Smooth muscle cell (in vitro differentiated cells): ENCODE measurements at regions not wholly inside any gene's neighbourhood (a gene's known extent, or its start where the extent isn't known, plus 50 kb on each side); places are given as distances from the start of the nearest gene placed in this dataset.

Experiments
- DNase-seq: peaks from one replicate; lab custom pipeline; 2025; ENCODE audit not compliant: unreplicated experiment; lab: John Stamatoyannopoulos, UW
- H2AFZ ChIP-seq: fragments of 200-600 bp; sonication (generic); 2 replicates; pipeline ENCODE4 v1.6.0; 2016; ENCODE audit warnings: antibody characterized with exemption, low read depth, mild to moderate bottlenecking
- H3F3A ChIP-seq: fragments of 200-600 bp; sonication (generic); 2 replicates; pipeline ENCODE4 v1.6.0; 2017; ENCODE audit warnings: antibody characterized with exemption, low read depth
- H3K27ac ChIP-seq: fragments of 200-600 bp; sonication (generic); 2 replicates; pipeline ENCODE4 v1.5.1; 2016; ENCODE audit warnings: low read depth, mild to moderate bottlenecking
- H3K27me3 ChIP-seq: fragments of 200-600 bp; sonication (generic); 2 replicates; pipeline ENCODE4 v1.6.1; 2016; ENCODE audit warnings: low read depth, mild to moderate bottlenecking
- H3K36me3 ChIP-seq: fragments of 200-600 bp; sonication (generic); 2 replicates; pipeline ENCODE4 v1.5.1; 2016; ENCODE audit warnings: low read depth
- H3K4me1 ChIP-seq: fragments of 200-600 bp; sonication (generic); 2 replicates; pipeline ENCODE4 v1.5.1; 2016; ENCODE audit warnings: low read depth
- H3K4me2 ChIP-seq: fragments of 200-600 bp; sonication (generic); 2 replicates; pipeline ENCODE4 v1.6.0; 2016; ENCODE audit warnings: mild to moderate bottlenecking
- H3K4me3 ChIP-seq: fragments of 200-600 bp; sonication (generic); 2 replicates; pipeline ENCODE4 v1.5.1; 2016; ENCODE audit warnings: mild to moderate bottlenecking
- H3K79me2 ChIP-seq: fragments of 200-600 bp; sonication (generic); 2 replicates; pipeline ENCODE4 v1.6.0; 2016; ENCODE audit warnings: low read depth, mild to moderate bottlenecking
- H3K9ac ChIP-seq: fragments of 200-600 bp; sonication (generic); 2 replicates; pipeline ENCODE4 v1.6.0; 2016; ENCODE audit warnings: low read depth
- H3K9me3 ChIP-seq: fragments of 200-600 bp; sonication (generic); replicated peaks from 2 replicates; pipeline ENCODE4 v1.5.1; 2016; ENCODE audit warnings: low read depth
- H4K20me1 ChIP-seq: fragments of 200-600 bp; sonication (generic); 2 replicates; pipeline ENCODE4 v1.6.0; 2016; ENCODE audit warnings: low read depth
- CTCF ChIP-seq: fragments of 200-600 bp; sonication (generic); IDR thresholded peaks from 2 replicates; pipeline ENCODE4 v1.5.1; 2017; ENCODE audit warnings: borderline replicate concordance, mild to moderate bottlenecking, antibody characterized with exemption; ENCODE audit not compliant: insufficient read depth, poor library complexity, severe bottlenecking
- WGBS: methylation state at CpG from one replicate; pipeline ENCODE4 v1.1.7; 2016; ENCODE audit warnings: low lambda C conversion rate; 5-methylcytosine and 5-hydroxymethylcytosine counted together

DNA sequence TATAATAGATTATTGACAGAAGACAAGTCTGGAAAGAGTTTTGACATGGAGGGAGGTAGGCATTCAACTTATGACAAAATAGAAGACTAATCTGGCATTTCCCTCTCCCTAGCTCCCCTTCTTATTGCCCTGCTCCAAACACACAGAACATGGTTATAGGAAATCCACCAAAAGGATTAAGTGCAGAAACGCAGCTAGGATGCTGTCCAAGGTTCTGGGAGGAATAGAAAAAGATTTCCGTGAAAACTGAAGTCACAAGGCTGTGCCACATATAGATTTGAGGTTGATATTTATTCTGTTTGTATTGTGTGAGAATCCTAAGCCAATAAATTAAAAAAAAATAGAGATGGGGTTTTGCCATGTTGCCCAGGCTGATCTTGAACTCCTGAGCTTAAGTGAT lies 107.9 kb upstream of the MAP3K7 start:
- H3K27me3 ChIP-seq = no peaks in the 10 kb centered on the region
- H3K36me3 ChIP-seq = no peaks in the 10 kb centered on the region
- no peaks in the 10 kb centered on the region for H4K20me1 ChIP-seq
- DNase-seq = no peak
- H3K9ac ChIP-seq = no peak overlapping the region
- no peak overlapping the region for H3K27ac ChIP-seq
- H2AFZ ChIP-seq = no peak overlapping the region
- H3K4me1 ChIP-seq = no peaks in the 10 kb centered on the region
- no peaks in the 10 kb centered on the region for H3K79me2 ChIP-seq
- no peak overlapping the region for H3K4me3 ChIP-seq
- H3F3A ChIP-seq = no peaks in the 10 kb centered on the region
- TF ChIP-seq CTCF = no peak
- H3K4me2 ChIP-seq = no peak overlapping the region
- 75% methylated on average over 2 of the region's 2 CpGs for WGBS
- H3K9me3 ChIP-seq = no peaks in the 10 kb centered on the region

- Histone ChIP-seq H3K4me3 (no peak overlapping the region), H3K27me3 (no peaks in the 10 kb centered on the region), H3K79me2 (no peaks in the 10 kb centered on the region), H4K20me1 (no peaks in the 10 kb centered on the region), H3K36me3 (no peaks in the 10 kb centered on the region), H2AFZ (no peak overlapping the region), H3K9ac (no peak overlapping the region), H3K4me1 (no peaks in the 10 kb centered on the region), H3K9me3 (no peaks in the 10 kb centered on the region), H3K27ac (no peak overlapping the region), H3F3A (no peaks in the 10 kb centered on the region), H3K4me2 (no peak overlapping the region)
- WGBS = 48% methylated on average over 1 of the region's 1 CpG
- DNase-seq = no peak
- peak; percentile 26 for TF ChIP-seq CTCF
Observed at GRCh38 chr6:90691823-90692222, 105.0 kb upstream of the MAP3K7 start.

DNA sequence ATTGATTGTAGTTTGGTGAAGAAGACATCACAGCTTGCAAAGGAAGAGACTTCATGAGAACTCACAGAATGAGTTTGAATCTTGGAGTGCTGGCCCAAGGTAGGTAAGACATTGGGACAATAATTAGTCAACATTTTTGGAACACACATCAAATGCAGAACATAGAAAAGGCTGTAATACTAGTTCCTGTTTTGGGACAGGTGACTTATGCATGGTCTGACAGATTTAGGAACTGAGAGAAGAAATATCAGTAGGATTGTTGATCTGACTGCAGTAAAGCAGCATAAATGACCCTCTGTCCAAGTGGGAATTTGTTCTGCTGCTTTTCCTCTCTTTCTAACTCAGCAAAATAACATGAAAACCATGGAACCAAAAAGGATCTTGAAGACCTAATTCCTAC lies 102.3 kb upstream of the MAP3K7 start:
- H3K4me3 ChIP-seq = no peak overlapping the region
- H3K4me1 ChIP-seq = no peaks in the 10 kb centered on the region
- no peaks in the 10 kb centered on the region for H3K9me3 ChIP-seq
- H3K9ac ChIP-seq = no peak overlapping the region
- no peaks in the 10 kb centered on the region for H3K79me2 ChIP-seq
- TF ChIP-seq CTCF = no peak
- H3K27ac ChIP-seq = no peak overlapping the region
- no peak overlapping the region for H2AFZ ChIP-seq
- DNase-seq = no peak
- no peaks in the 10 kb centered on the region for H4K20me1 ChIP-seq
- H3F3A ChIP-seq = no peaks in the 10 kb centered on the region
- H3K27me3 ChIP-seq = no peaks in the 10 kb centered on the region
- H3K36me3 ChIP-seq = no peaks in the 10 kb centered on the region
- H3K4me2 ChIP-seq = no peak overlapping the region

DNA sequence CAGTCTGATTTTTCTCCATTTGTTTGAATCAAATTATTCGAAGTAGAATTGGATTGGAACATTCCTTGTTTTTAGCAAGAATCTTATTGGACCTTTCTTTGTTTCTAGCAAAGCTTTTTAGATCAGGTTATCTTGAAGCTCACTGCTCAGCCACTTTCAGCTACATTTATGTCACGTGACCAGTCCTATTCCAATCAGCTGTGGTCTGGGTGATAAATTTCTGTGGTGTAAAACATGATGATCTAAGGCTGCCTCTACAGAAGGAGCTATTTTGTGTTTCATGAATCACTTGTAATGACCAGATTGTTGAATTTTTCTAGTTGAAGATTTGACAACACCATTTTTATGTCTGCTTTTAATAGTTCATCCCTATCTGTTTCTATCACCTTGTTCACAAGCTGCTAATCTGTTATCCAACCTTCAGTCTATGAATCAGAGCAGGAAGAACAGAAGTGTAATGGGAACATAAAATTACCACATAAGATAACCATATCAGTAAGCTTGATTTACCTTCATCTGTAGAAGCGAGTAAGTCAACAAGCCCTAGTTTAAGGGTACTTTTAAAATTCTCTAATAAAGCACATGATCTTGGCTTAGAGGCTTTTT lies 101.0 kb upstream of the MAP3K7 start:
- H3K4me2 ChIP-seq = no peak overlapping the region
- no peaks in the 10 kb centered on the region for H3K79me2 ChIP-seq
- no peaks in the 10 kb centered on the region for H3K9me3 ChIP-seq
- H3K4me3 ChIP-seq = no peak overlapping the region
- no peaks in the 10 kb centered on the region for H3K36me3 ChIP-seq
- TF ChIP-seq CTCF = no peak
- H3F3A ChIP-seq = no peaks in the 10 kb centered on the region
- H3K27ac ChIP-seq = no peak overlapping the region
- no peaks in the 10 kb centered on the region for H3K27me3 ChIP-seq
- 61% methylated on average over 3 of the region's 3 CpGs for WGBS
- H3K4me1 ChIP-seq = no peaks in the 10 kb centered on the region
- no peak overlapping the region for H3K9ac ChIP-seq
- no peaks in the 10 kb centered on the region for H4K20me1 ChIP-seq
- H2AFZ ChIP-seq = peak overlapping the region; percentile 32
- DNase-seq = no peak
